ENCODE measurements at regions not wholly inside any gene's neighbourhood (a gene's known extent, or its start where the extent isn't known, plus 50 kb on each side); places are given as distances from the start of the nearest gene placed in this dataset.

GRCh38 chr9:115596021-115596745 is 478.2 kb upstream of the TNC start:
- no peaks in the 10 kb centered on the region for H3F3A ChIP-seq (ENCODE audit: insufficient read depth)
- H3K27me3 ChIP-seq (ENCODE audit: low read length), result no peaks in the 10 kb centered on the region
- H3K4me3 ChIP-seq (ENCODE audit: insufficient read depth, low read length, poor library complexity, severe bottlenecking), result no peak overlapping the region
- no peaks in the 10 kb centered on the region for H3K9me2 ChIP-seq (replicated peaks; ENCODE audit: insufficient read depth, low read length)
- no peaks in the 10 kb centered on the region for H4K20me1 ChIP-seq (ENCODE audit: low read depth, low read length)
- H3K36me3 ChIP-seq (ENCODE audit: low read length), result no peaks in the 10 kb centered on the region
- no peak for TF ChIP-seq EZH2phosphoT487 (conservative IDR thresholded peaks at IDR 0.05; ENCODE audit: low read length)
- TF ChIP-seq, protein P1, sequence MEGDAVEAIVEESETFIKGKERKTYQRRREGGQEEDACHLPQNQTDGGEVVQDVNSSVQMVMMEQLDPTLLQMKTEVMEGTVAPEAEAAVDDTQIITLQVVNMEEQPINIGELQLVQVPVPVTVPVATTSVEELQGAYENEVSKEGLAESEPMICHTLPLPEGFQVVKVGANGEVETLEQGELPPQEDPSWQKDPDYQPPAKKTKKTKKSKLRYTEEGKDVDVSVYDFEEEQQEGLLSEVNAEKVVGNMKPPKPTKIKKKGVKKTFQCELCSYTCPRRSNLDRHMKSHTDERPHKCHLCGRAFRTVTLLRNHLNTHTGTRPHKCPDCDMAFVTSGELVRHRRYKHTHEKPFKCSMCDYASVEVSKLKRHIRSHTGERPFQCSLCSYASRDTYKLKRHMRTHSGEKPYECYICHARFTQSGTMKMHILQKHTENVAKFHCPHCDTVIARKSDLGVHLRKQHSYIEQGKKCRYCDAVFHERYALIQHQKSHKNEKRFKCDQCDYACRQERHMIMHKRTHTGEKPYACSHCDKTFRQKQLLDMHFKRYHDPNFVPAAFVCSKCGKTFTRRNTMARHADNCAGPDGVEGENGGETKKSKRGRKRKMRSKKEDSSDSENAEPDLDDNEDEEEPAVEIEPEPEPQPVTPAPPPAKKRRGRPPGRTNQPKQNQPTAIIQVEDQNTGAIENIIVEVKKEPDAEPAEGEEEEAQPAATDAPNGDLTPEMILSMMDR (IDR thresholded peaks at IDR 0.05; ENCODE audit: insufficient read depth, low read length, poor library complexity, severe bottlenecking), result no peak
- H3K9me3 ChIP-seq (ENCODE audit: insufficient read depth, low read length), result no peaks in the 10 kb centered on the region
- H3K79me2 ChIP-seq (ENCODE audit: insufficient read depth, low read length), result no peaks in the 10 kb centered on the region
- H2AFZ ChIP-seq (ENCODE audit: low read depth, low read length, severe bottlenecking), result no peak overlapping the region
- no peak overlapping the region for H3K27ac ChIP-seq (ENCODE audit: low read depth, low read length)
- H3K4me2 ChIP-seq (ENCODE audit: low read depth, low read length, poor library complexity, severe bottlenecking), result no peak overlapping the region
- no peak overlapping the region for H3K9ac ChIP-seq (ENCODE audit: low read length)

GRCh38 chr9:115596746-115597080 is 478.8 kb upstream of the TNC start:
- no peak overlapping the region for H2AFZ ChIP-seq (ENCODE audit: low read depth, low read length, severe bottlenecking)
- H3K4me2 ChIP-seq (ENCODE audit: low read depth, low read length, poor library complexity, severe bottlenecking), result no peak overlapping the region
- no peak for TF ChIP-seq EZH2phosphoT487 (conservative IDR thresholded peaks at IDR 0.05; ENCODE audit: low read length)
- TF ChIP-seq, protein P1 (IDR thresholded peaks at IDR 0.05; ENCODE audit: insufficient read depth, low read length, poor library complexity, severe bottlenecking), result no peak
- no peaks in the 10 kb centered on the region for H3K9me2 ChIP-seq (replicated peaks; ENCODE audit: insufficient read depth, low read length)
- H3K27me3 ChIP-seq (ENCODE audit: low read length), result no peaks in the 10 kb centered on the region
- no peaks in the 10 kb centered on the region for H4K20me1 ChIP-seq (ENCODE audit: low read depth, low read length)
- H3K27ac ChIP-seq (ENCODE audit: low read depth, low read length), result no peak overlapping the region
- H3K9ac ChIP-seq (ENCODE audit: low read length), result no peak overlapping the region
- no peak overlapping the region for H3K4me3 ChIP-seq (ENCODE audit: insufficient read depth, low read length, poor library complexity, severe bottlenecking)
- no peaks in the 10 kb centered on the region for H3K36me3 ChIP-seq (ENCODE audit: low read length)
- no peaks in the 10 kb centered on the region for H3F3A ChIP-seq (ENCODE audit: insufficient read depth)
- no peaks in the 10 kb centered on the region for H3K9me3 ChIP-seq (ENCODE audit: insufficient read depth, low read length)
- H3K79me2 ChIP-seq (ENCODE audit: insufficient read depth, low read length), result no peaks in the 10 kb centered on the region

DNA sequence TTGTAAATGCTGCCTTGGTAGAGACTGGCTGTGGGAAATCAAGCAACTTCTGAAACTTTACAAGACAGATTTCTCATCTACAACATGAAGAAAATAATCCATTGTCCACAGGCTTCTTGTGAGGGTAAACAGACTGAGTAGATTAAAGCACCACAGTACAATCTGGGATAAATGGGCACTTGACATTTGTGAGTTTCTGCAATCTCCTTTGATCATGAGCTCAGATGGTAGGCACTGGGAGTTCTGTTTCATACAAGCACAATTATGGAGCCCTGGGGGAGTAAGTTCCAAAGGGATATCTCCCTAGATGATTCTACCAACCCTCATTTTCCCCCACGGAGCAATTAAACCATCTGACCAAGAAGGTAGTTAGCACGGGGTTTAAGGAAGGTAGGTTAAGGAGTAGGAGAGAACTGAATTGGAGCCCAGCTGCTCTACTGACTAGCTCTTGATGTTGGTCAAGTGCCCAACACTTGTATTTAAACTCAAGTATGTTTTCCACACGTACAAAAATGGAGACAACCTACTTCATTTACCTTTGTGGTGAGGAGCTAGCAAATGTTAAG is 479.5 kb upstream of the TNC start:
- Histone ChIP-seq H3K36me3 (ENCODE audit: low read length) (no peaks in the 10 kb centered on the region), H3K79me2 (ENCODE audit: insufficient read depth, low read length) (no peaks in the 10 kb centered on the region), H2AFZ (ENCODE audit: low read depth, low read length, severe bottlenecking) (no peak overlapping the region), H4K20me1 (ENCODE audit: low read depth, low read length) (no peaks in the 10 kb centered on the region), H3K4me2 (ENCODE audit: low read depth, low read length, poor library complexity, severe bottlenecking) (no peak overlapping the region), H3F3A (ENCODE audit: insufficient read depth) (no peaks in the 10 kb centered on the region), H3K9me2 (replicated peaks; ENCODE audit: insufficient read depth, low read length) (no peaks in the 10 kb centered on the region), H3K4me3 (ENCODE audit: insufficient read depth, low read length, poor library complexity, severe bottlenecking) (no peak overlapping the region), H3K27ac (ENCODE audit: low read depth, low read length) (no peak overlapping the region), H3K27me3 (ENCODE audit: low read length) (no peaks in the 10 kb centered on the region), H3K9me3 (ENCODE audit: insufficient read depth, low read length) (no peaks in the 10 kb centered on the region), H3K9ac (ENCODE audit: low read length) (no peak overlapping the region)
- no peak for TF ChIP-seq EZH2phosphoT487 (conservative IDR thresholded peaks at IDR 0.05; ENCODE audit: low read length)
- TF ChIP-seq, protein P1 (IDR thresholded peaks at IDR 0.05; ENCODE audit: insufficient read depth, low read length, poor library complexity, severe bottlenecking), result no peak
